ENCODE measurements at regions not wholly inside any gene's neighbourhood (a gene's known extent, or its start where the extent isn't known, plus 50 kb on each side); places are given as distances from the start of the nearest gene placed in this dataset.
"Not testable (repeated sequence)": the region's sequence is repeated elsewhere in the genome, so short reads cannot be mapped to it uniquely, and the experiment has no call there.

DNA sequence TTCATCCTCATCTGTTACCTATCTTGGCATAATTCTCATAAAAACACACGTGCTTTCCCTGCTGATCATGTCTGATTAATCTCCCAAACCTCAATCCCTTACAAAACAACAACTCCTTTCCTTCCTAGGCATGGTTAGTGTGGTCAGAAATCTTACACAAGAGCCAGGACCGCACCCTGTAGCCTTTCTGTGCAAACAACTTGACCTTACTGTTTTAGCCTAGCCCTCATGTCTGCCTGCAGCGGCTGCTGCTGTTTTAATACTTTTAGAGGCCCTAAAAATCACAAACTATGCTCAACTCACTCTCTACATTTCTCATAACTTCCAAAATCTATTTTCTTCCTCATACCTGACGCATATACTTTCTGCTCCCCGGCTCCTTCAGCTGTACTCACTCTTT lies 103.6 kb upstream of the UST start:
- H3K4me3 Mint-ChIP-seq, H3K36me3 Mint-ChIP-seq, H3K9me3 Mint-ChIP-seq, H3K4me1 Mint-ChIP-seq, H3K27ac Mint-ChIP-seq, H3K27me3 Mint-ChIP-seq: not testable (repeated sequence)

DNA sequence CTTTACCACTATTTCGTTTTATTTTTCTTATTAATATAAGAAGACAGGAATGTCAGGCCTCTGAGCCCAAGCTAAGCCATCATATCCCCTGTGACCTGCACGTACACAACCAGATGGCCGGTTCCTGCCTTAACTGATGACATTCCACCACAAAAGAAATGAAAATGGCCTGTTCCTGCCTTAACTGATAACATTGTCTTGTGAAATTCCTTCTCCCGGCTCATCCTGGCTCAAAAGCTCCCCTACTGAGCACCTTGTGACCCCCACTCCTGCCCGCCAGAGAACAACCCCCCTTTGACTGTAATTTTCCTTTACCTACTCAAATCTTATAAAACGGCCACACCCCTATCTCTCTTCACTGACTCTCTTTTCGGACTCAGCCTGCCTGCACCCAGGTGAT lies 101.8 kb upstream of the UST start:
- H3K27ac Mint-ChIP-seq, H3K9me3 Mint-ChIP-seq, H3K36me3 Mint-ChIP-seq, H3K4me3 Mint-ChIP-seq, H3K27me3 Mint-ChIP-seq, H3K4me1 Mint-ChIP-seq: not testable (repeated sequence)

DNA sequence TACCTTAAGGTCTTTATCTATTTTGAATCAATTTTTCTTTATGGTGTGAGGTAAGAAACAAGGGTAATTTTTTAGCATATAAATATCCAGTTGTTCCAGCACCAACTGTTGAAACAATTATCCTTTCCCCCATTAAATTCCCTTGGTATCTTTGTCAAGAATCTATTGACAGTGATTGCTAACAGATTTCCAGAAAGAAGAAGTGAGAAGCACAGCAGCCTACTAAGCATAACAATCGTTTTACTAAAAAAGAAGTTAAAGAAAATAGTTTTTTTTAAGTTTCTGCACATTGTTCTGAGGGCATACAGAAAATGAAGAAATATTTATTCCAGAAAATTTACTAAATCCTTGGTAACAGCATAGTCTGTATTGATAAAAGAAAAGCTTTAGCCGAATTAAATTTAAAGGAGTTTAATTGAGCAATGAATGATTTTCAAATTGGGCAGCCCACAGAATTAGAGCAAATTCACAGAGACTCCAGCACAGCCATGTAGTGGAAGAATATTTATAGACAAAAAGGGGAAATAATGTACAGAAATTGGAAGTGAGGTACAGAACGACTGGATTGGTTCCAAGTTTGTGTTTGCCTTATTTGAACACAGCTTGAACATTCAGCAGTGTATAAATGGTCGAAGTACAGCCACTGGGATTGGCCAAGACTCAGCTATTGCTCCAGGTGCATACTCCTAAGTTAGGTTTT lies 97.9 kb upstream of the UST start:
- H3K4me1 Mint-ChIP-seq: no peaks in the 10 kb centered on the region
- peaks cover 7% of the 10 kb centered on the region for H3K27me3 Mint-ChIP-seq
- H3K9me3 Mint-ChIP-seq: peaks cover 6% of the 10 kb centered on the region
- H3K36me3 Mint-ChIP-seq: no peaks in the 10 kb centered on the region
- no peak overlapping the region for H3K27ac Mint-ChIP-seq
- H3K4me3 Mint-ChIP-seq: no peak overlapping the region

DNA sequence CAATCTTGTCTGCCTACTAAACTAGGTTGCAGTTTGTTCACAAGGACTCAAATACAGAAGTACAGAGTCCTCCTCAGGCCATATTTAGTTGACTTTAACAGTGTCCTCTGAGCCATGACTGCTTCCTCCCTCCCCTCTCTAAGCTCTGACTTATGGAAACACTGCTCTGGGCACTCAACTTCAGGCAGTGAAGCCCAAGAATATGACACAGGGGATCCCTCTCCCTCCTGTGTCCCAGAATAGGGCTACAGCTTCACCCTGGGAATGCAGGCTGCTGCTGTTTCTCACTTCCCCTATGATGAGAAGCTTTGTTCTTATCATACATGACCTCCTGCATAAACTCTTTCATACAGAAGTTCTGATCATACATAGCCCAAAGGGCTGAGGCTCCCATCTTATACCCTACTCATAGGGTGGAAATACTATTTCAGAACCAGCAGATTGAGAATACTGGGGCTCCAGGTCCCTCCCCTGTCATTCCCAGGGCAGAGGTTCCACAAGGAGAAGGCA lies 97.3 kb upstream of the UST start:
- Mint-ChIP-seq H3K36me3 (no peaks in the 10 kb centered on the region), H3K27me3 (peaks cover 7% of the 10 kb centered on the region), H3K27ac (no peak overlapping the region)

DNA sequence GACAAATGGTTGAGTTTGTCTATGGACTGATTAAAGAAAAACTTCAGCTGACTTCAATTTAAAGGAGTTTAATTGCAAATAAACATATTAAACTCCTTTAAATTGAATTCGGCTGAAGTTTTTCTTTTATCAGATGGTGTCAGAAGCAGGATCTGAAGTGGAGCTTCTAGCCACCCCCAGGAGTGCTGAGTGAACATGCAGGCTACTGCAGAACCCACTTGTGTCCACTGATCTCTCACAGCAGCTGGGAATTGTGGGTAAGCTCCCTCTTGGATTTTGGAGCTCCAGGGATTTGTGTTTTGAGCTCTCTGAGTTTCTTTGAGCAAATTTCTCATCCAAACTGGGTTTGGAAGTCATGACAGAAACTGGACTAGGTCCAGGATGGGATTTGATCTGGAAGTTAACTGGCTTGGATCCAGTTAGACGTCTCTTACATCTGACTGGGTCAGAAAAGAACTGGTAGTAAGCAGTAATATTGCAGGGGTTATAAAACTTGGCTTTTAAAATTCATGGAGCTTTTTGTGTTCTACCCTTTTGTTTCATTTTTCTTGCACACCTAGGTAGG lies 95.8 kb upstream of the UST start:
- Mint-ChIP-seq H3K4me3 (no peak overlapping the region), H3K36me3 (no peaks in the 10 kb centered on the region), H3K9me3 (peaks cover 6% of the 10 kb centered on the region), H3K4me1 (no peaks in the 10 kb centered on the region), H3K27ac (no peak overlapping the region), H3K27me3 (peaks cover 7% of the 10 kb centered on the region)

More for the DNA sequence above, 97.3 kb upstream of the UST start:
- no peaks in the 10 kb centered on the region for H3K4me1 Mint-ChIP-seq
- H3K4me3 Mint-ChIP-seq: no peak overlapping the region
- H3K9me3 Mint-ChIP-seq: peaks cover 6% of the 10 kb centered on the region

DNA sequence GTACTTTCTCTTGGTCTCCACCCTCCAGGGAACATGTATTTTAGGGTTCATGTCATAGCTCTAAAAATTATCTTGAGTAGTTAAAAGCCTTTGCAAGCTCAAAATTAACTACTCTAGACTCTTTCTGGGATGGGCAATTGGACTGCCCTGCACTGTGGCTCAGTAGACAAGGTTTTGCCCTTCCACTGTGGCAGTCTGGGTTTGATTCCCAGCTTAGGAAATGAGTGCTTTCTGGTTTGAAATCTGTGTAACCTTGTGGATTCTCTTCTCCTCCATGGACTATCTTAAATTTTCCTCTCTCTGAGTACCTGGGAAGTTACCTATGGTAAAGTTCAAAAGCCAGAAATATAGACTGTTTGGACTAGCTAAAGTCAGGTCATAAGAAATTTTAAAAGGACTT lies 94.6 kb upstream of the UST start:
- Mint-ChIP-seq H3K27ac (no peak overlapping the region), H3K9me3 (peaks cover 6% of the 10 kb centered on the region), H3K36me3 (no peaks in the 10 kb centered on the region), H3K27me3 (peaks cover 7% of the 10 kb centered on the region), H3K4me1 (no peaks in the 10 kb centered on the region), H3K4me3 (no peak overlapping the region)

DNA sequence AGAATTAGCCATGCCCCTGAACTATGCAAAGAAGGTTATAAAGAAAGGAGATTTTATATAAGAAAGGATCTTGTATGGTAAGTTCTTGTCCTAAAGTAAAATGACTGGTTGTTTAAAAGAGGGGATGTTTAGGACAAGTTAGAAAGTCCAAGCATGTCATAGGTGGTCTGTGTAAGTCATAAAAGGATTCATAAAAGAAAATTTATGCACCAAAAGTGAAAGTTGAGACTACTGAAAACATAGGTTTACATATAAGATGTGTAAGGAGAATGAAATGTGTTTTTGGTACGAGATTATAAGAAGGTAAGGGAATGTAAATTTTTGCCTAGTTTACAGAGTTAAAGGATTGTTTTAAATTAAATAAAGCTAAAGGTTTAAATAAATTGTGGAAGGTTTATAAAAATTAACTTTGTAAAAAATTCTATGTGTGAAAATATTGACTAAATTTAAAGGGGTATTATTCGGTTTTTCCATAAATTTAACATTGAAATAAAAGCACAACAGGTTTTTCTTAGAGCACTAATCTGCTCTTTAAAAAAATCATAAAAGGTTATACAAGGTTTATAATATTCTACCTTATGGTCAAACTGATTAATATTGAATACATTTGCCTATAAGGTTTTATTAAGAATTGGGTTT lies 93.6 kb upstream of the UST start:
- Mint-ChIP-seq H3K9me3 (peaks cover 6% of the 10 kb centered on the region), H3K4me1 (no peaks in the 10 kb centered on the region), H3K36me3 (no peaks in the 10 kb centered on the region)

DNA sequence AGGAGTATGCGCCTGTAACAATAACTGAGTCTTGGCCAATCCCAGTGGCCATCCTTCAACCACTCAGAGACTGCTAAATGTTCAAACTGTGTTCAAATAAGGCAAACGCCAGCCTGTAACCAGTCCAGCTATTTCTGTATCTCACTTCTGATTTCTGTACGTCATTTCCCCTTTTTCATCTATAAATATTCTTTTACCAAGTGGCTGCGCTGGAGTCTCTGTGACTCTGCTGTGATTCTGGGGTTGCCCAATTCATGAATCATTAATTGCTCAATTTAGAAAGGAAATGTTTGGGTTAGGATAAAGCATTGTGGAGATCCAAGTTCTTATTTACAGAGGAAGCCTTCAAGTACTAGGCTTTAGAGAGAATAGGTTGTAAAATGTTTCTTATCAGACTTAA lies 89.8 kb upstream of the UST start:
- Mint-ChIP-seq H3K27ac (no peak overlapping the region), H3K9me3 (peaks cover 11% of the 10 kb centered on the region), H3K4me3 (no peak overlapping the region), H3K4me1 (no peaks in the 10 kb centered on the region), H3K36me3 (no peaks in the 10 kb centered on the region), H3K27me3 (peaks cover 4% of the 10 kb centered on the region)

More for the DNA sequence above, 93.6 kb upstream of the UST start:
- Mint-ChIP-seq H3K4me3 (no peak overlapping the region), H3K27me3 (peaks cover 9% of the 10 kb centered on the region), H3K27ac (no peak overlapping the region)

DNA sequence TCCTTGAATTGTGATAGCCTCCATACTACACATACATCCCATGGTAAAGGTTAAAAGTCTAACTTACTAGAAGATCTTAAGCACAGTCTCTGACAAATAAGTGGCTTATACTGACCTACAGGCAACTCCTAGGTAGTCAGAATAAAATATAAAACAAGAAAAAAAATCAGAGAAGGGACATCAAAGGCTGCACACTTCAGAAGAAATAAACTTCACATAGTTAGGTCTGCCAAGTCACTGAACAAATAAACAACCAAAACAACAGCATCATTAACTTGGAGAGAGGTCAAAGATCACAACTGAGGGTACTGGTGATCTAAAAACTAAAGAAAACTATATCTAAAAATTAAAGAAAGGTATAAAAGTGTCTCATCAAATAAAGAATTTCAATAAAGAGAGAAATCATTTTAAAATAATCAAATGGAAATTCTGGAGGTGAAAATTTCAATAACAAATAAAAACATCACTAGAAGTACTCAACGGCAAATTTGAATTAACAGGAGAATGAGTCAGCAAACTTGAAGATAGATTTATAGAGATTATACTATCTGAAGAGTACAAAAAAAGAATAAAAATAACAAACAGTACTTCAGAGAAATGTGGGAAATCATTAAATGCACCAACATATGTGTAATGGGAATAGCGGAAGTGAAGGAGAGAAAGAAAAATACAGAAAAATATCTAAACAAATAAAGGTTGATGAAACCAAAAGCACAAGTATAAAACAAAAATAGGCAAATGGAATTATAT lies 88.0 kb upstream of the UST start:
- Mint-ChIP-seq H3K27me3 (peaks cover 4% of the 10 kb centered on the region), H3K36me3 (no peaks in the 10 kb centered on the region), H3K9me3 (peaks cover 11% of the 10 kb centered on the region), H3K4me1 (no peaks in the 10 kb centered on the region), H3K27ac (no peak overlapping the region), H3K4me3 (no peak overlapping the region)

DNA sequence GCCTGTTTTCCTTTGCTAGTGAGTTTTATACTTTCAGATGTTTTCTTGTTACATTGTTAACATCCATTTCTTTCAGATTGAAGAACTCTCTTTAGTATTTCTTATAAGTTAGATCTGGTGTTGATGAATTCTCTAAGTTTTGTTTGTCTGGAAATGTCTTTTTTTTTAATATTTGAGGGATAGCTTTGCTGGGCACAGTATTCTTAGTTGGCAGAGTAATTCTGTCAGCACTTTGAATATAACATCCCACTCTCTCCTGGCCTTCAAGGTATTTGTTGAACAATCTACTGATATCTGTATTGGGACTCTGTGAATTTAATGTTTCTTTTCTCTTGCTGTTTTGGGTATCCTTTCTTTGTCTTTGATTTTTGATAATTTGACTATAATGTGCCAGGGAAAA lies 79.4 kb upstream of the UST start:
- no peak overlapping the region for H3K27ac Mint-ChIP-seq
- no peaks in the 10 kb centered on the region for H3K4me1 Mint-ChIP-seq
- H3K4me3 Mint-ChIP-seq: no peak overlapping the region
- H3K27me3 Mint-ChIP-seq: peaks cover 2% of the 10 kb centered on the region
- peaks cover 18% of the 10 kb centered on the region for H3K9me3 Mint-ChIP-seq
- H3K36me3 Mint-ChIP-seq: peaks cover 7% of the 10 kb centered on the region

DNA sequence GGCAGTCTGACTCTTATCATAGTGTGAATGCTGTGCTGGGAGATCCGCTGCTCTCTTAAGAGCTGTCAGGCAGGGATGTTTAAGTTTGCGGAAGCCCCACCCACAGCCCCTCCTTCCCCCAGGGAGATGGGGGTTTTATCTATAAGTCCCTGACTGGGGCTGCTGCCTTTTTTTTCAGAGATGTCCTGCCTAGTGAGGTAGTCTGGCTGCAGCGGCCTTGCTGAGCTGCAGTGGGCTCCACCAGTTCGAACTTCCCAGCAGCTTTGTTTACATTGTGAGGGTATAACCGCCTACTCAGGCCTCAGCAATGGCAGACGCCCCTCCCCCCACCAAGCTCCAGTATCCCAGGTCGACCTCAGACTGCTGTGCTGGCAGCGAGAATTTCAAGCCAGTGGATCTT lies 75.7 kb upstream of the UST start:
- H3K36me3 Mint-ChIP-seq: peaks cover 7% of the 10 kb centered on the region
- H3K27me3 Mint-ChIP-seq: peaks cover 3% of the 10 kb centered on the region
- no peak overlapping the region for H3K27ac Mint-ChIP-seq
- no peak overlapping the region for H3K4me3 Mint-ChIP-seq
- H3K9me3 Mint-ChIP-seq: peaks cover 31% of the 10 kb centered on the region
- no peaks in the 10 kb centered on the region for H3K4me1 Mint-ChIP-seq

DNA sequence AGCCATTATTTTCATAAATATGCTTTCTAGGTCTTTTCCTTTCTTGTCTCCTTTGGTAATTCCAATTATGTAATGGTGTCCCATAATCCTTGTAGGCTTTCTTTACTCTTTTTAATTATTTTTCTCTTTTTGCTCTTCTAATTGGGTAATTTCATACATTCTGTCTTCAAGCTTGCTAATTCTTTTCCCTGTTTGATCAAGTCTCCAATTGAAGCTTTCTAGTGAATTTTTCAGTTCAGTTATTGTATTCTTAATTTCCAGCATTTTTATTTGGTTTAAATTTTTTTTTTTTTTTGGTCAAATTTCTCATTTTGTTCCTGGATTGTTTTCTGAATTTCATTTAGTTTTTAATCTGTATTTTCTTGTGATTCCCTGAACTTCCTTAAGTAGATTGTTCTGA lies 74.9 kb upstream of the UST start:
- Mint-ChIP-seq H3K9me3 (peaks cover 24% of the 10 kb centered on the region), H3K4me1 (no peaks in the 10 kb centered on the region), H3K36me3 (peaks cover 5% of the 10 kb centered on the region), H3K27me3 (peaks cover 5% of the 10 kb centered on the region), H3K27ac (peak overlapping the region; percentile 2), H3K4me3 (no peak overlapping the region)

DNA sequence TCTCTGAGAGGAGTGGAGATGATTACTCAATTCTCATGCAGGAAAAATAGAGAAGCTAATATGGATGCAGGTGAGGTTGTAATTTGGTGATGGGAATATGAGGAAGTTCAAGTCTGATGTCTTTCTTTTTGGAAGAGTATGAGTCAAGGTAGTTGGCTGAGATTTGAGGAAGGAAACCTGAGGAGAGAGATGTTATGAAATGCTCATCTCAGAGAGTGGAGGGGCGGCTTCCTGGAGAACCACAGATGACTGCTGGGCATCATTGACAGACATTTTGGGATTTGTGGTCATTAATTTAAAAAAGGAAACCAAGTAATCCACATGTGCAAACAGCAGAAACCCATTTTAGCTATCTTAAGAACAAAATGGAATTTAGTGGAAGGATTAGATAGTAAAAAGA lies 72.5 kb upstream of the UST start:
- peaks cover 7% of the 10 kb centered on the region for H3K27me3 Mint-ChIP-seq
- H3K4me1 Mint-ChIP-seq: no peaks in the 10 kb centered on the region
- H3K9me3 Mint-ChIP-seq: peaks cover 13% of the 10 kb centered on the region

DNA sequence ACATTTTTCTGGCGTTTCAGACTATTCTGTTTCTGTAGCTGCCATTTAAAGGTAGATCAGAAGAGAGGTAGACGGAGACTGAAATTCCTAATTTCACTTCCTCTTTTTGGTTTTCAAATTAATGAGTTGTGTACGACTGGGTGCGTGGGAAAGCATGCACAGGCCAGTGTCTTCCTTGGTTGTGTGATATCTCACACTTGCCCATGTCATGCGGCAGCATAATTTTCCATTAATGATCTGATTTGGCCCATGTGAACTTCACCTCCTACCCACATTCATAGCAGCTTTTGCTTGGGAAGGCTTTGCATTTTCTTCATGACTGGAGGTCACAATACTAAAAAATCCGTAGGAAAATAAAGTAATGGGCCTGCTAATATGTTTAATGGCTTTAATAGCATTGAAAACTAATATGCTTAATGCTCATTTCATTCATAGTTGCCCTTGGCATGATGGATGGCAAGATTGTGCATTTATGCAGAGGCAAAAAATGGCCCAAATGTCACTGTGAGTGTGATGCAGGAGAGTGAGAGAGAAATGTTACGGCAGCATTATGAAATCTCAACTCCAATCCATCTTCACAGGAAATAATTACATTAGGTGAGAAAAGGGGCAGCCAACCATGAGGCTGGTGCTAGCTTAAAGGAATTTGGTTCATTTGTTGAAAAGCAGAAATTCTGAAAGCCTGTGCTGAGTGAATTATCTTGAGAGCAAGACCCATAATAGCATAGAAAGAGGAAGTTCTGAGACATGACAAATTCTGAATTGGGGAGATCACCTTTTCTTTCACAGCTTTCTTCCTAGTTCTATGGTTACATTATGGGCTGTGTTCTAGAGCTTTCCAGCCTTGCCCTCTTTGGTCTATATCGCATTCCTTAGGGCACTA lies 69.0 kb upstream of the UST start:
- Mint-ChIP-seq H3K4me3 (no peak overlapping the region), H3K4me1 (no peaks in the 10 kb centered on the region), H3K9me3 (peaks cover 13% of the 10 kb centered on the region), H3K27me3 (peaks cover 5% of the 10 kb centered on the region), H3K36me3 (no peaks in the 10 kb centered on the region), H3K27ac (no peak overlapping the region)

More for the DNA sequence above, 72.5 kb upstream of the UST start:
- Mint-ChIP-seq H3K4me3 (no peak overlapping the region), H3K36me3 (peaks cover 2% of the 10 kb centered on the region), H3K27ac (no peak overlapping the region)

DNA sequence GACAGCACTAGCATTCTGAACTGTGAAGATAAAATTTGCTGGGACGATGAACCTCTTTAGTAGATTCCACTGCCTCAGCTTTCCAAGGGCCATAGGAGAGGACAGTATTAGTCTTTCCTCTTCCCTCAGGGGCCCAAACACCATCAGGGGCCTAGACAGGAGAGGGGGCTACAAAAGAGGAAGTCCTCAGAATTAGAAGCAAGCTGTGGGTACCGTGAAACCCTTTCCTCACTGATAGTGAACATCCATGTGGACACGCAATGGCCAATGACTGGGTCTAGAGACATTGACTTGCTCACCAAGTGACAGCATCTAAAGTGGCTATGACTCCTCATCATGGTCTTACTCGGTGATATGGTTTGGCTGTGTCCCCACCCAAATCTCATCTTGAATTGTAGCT lies 68.1 kb upstream of the UST start:
- H3K4me1 Mint-ChIP-seq: no peaks in the 10 kb centered on the region
- no peak overlapping the region for H3K27ac Mint-ChIP-seq
- no peaks in the 10 kb centered on the region for H3K36me3 Mint-ChIP-seq
- peaks cover 7% of the 10 kb centered on the region for H3K9me3 Mint-ChIP-seq
- H3K4me3 Mint-ChIP-seq: no peak overlapping the region
- peaks cover 5% of the 10 kb centered on the region for H3K27me3 Mint-ChIP-seq

Data from activated naive CD4-positive, alpha-beta T cell treated with anti-CD3 and anti-CD28 coated beads, Interleukin-2, amount 50 U/mL, for 24 hours (primary cell).